GM12891 (cell line): ENCODE measurements at regions not wholly inside any gene's neighbourhood (a gene's known extent, or its start where the extent isn't known, plus 50 kb on each side); places are given as distances from the start of the nearest gene placed in this dataset.

ENCODE experiments used
- PAX5 ChIP-seq: IDR thresholded peaks from 2 replicates; pipeline ENCODE4 v1.6.1; 2011; ENCODE audit warnings: low read length, moderate library complexity, mild to moderate bottlenecking; ENCODE audit not compliant: insufficient read depth, severe bottlenecking
- POLR2A ChIP-seq: IDR thresholded peaks from 2 replicates; pipeline ENCODE4 v1.6.1; 2011; ENCODE audit warnings: low read depth, low read length, control low read depth
- POLR2AphosphoS5 ChIP-seq: IDR thresholded peaks from 2 replicates; pipeline ENCODE4 v1.6.1; 2011; ENCODE audit warnings: low read depth, low read length, control low read depth
- POU2F2 ChIP-seq: IDR thresholded peaks from 2 replicates; pipeline ENCODE4 v1.6.1; 2011; ENCODE audit warnings: low read depth, mild to moderate bottlenecking, control low read depth, low read length, moderate library complexity
- SPI1 ChIP-seq: IDR thresholded peaks from 2 replicates; pipeline ENCODE4 v1.6.1; 2011; ENCODE audit warnings: low read depth, low read length, control low read depth
- TAF1 ChIP-seq: IDR thresholded peaks from 2 replicates; pipeline ENCODE4 v1.6.1; 2011; ENCODE audit warnings: low read depth, low read length, control low read depth

DNA sequence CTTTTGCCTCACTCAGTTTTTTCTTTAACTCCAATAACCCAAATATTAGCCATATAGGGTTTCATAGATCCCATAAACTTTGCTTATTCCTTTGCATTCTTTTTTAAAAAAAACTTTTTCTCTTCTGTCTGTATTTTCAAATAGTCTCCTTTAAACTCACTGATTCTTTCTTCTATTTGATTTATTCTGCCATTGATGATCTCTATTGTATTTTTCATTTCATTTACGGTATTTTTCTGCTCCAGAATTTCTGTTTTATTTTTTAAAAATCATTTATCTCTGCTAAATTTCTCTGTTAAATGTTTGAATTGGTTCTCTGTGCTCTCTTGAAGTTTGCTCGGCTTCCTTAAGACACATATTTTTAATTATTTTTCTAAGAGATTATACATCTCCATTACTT, 573.3 kb upstream of the MAN1A1 start:
- TF ChIP-seq POLR2A: no peak
- TF ChIP-seq TAF1: no peak
- TF ChIP-seq SPI1: no peak
- TF ChIP-seq POU2F2: no peak
- no peak for TF ChIP-seq POLR2AphosphoS5
- no peak for TF ChIP-seq PAX5
